GM21447 (cell line): ENCODE measurements at regions not wholly inside any gene's neighbourhood (a gene's known extent, or its start where the extent isn't known, plus 50 kb on each side); places are given as distances from the start of the nearest gene placed in this dataset.
A peak's percentile ranks its signal among the peaks of the same experiment; 100 is the strongest.

Experiments
- ATAC-seq: cut with Tn5 transposase; IDR thresholded peaks from one replicate; pipeline ENCODE4 v1.9.1; 2021; ENCODE audit not compliant: unreplicated experiment

DNA sequence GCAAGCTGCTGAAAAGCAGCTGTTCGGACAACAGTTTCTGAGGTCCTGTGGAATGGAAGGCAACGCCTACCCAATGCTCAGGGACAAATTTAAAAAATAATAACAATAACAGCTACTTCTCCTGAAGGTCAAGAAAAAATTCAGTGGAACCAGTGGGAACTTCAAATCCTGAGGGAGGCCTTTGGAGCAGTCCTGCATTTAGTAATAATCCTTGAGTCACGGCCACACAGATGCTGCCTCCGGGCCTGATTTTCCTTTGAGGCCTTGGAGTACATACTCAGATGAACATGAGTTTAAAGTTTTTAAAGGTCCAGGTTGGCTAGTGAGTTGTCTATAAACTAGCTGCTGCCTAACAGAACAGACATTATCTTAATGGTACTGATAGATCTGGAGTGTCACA is 268.0 kb downstream of the MSRB3 start:
- no peak for ATAC-seq

DNA sequence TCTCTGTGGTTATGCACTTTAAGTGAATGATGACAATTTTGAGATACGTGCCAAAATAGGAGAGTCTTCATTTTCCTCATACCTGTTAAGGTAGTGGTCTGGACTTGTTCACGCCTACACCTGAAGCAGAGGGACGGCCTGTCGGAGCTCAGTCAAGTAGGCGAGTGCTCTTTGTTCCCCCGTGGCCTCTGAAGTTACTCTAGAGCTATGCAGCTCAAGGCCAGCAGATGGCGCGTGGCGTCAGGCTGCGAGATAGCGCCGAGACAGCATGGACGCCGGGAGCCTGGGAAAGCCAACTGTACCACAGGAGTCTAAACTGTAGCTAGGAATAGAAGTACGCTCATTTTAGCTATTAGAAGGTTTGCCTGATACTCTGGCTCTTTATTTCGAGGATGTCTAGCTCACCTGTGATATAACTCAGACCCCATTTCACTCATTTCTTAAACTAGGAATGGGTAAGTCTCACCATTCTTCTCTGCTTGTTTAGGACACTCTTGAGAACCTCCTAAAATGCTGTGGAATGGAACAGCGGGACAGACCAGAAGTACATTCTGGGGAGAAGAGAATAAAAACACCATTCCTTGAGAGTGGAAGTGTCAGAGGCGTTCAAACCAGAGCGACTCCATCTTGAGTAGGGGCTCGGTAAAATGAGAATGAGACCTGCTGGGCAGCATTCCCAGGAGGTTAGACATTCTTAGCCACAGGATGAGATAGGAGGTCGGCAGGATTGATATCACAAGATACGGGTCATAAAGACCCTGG is 267.4 kb upstream of the HMGA2 start:
- peak; percentile 99 for ATAC-seq

DNA sequence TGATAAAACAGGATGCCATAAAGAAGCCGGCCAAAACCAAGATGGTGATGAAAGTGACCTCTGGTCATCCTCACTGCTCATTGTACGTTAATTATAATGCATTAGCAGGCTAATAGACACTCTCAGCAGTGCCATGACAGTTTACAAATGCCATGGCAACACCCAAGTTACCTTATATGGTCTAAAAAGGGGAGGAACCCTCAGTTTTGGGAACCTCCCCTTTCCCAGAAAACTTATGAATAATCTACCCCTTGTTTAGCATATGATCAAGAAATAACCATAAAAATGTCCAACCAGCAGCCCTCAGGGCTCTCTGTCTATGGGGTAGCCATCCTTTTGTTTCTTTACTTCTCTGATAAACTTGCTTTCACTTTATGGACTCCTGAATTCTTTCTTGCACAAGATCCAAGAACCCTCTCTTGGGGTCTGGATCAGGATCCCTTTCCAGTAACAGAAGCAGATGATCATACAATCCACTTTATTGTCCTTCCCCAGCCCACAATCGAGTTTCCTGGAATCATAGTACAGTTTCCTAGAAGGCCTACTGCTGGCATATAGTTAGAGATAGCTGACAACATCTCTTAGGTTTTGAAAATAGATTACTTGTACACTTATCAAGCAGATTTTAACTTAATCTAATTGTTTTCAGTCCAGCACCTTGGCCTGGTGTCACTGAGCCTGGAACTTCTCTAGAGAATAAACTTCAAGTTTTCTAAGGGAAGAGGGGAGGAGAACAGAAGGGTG is 266.7 kb upstream of the HMGA2 start:
- ATAC-seq = no peak

DNA sequence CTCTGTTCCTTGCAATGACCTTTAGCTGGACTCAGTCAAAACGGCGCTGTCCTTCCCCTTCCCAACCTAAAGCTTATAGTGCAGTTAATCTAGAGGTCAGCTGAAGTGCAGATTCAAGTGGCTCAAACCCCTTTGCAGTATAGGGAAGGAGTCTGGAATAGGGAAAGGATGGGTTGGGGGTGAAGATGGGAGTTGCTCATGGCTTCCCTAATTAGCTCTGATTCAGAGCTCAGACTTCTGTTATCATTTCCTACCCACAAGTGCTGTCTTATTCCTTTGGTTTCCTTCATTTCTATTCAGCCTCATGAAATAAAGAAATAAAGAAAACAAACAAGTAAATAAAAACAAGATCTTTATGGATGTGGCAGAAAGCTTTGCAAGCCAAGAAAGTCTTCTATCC is 264.0 kb upstream of the HMGA2 start:
- ATAC-seq = no peak

DNA sequence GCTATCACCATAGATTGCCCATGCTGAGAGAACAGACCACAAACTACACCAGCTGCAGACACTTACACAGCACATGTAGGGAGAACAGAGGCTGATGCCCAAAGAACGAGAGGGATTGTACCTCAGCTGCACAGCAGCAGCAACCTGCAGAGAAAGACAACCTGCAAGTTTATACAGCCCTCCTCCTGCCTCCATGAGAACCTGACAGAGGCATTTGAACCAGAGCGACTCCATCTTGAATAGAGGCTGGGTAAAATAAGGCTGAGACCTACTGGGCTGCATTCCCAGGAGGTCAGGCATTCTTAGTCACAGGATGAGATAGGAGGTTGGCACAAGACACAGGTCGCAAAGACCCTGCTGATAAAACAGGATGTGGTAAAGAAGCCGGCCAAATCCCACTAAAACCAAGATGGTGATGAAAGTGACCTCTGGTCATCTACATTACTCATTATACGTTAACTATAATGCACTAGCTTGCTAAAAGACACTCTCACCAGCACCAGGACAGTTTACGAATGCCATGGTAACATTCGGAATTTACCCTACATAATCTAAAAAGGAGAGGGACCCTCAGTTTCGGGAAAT is 262.4 kb upstream of the HMGA2 start:
- ATAC-seq = no peak

DNA sequence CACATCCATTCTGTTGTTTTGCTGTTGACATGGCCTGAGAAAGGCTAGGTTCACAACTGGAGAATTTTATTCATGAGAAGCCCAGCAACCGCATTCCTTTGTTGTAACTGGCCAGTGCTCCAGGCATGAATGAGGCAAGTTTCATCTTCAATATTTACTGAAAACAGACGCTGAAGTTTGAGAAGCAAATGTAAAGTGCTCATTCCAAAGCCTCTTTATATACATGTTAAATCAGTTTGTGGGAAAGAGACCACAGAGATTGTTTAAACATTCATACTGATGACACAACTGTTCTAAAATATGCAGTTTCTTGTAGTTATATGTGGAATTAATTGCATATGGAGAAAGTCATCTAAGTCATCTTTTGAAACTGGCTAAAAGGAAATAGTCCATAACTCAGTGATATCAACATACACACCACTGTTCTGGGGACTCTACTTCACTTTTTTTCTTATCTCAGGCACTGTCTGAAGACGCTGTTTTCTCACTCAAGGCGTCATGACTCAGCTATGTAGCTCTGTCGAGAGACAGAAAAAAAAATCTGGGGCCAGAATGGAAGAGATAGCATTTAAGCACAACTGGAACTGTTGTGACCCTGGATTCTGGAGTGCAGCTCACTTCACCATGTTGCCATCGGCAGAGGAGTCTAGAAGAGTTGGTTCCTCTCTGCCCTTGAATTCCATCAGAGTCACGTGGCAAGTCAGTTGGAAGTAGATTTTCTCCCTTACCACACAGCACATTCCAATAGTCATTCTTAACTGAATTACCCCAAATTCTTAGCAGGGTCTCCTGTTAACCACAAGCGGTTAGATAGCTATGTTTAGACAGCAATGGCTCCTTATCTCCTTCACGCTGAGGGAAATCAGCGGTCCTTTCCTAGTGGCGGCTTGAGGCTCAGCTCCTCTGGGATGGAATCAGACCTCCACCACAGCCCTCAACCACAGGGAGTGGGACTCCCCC is 258.4 kb upstream of the HMGA2 start:
- no peak for ATAC-seq

DNA sequence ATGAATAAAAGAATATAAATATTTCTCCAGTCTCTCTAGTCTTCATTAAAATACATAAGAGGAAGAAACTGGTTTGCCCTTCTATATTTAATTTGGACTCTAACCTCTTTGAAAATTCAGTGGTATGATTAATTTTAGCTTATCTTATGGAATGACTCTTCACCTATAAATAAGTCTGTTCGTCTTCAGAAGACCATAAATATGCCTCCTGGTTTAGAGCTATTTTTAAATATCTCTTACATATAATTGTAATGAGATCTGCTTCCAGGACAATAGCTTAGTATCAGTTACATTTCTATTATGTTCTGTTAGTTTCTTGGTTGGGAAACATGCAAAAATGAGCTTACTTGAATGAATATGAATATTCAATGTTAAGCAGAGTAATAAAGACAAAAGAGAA is 257.5 kb upstream of the HMGA2 start:
- no peak for ATAC-seq

DNA sequence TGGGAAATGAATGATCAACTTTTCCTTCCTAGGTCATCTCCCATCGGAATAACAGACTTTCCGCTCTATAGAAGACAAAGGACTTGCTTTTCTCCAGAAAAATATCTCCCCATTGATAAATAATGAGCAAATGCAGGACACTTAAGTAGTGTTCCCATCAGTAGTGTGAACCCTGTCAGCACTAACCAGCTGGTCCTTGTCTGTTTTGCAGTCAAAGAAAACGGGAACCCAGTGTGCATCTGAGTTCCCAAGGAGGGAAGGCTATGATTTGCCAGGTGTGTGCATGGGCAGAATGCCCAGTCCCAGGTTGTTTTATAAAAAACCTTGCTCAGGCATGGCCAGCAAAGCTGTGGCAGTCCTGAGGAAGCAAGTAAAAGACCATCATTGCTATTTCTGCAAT is 256.5 kb upstream of the HMGA2 start:
- ATAC-seq = no peak

DNA sequence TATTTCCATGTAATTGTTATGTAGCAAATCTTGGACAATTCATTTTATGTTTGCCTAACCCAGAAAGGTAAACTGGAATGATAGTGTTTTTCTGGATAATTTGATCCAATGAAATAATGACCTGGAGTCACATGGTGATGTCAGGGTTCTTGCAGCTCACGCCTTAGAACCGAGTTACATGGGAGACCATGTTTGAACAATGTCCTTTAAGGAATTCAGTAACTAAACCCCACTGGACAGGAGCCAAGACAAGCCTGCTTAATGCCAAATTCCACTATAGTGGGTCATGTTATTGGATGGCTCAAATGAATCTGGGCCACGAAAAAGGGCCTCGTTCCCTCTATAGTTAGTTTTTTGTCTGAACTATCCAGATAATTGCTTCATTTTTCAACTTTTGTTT is 255.8 kb upstream of the HMGA2 start:
- no peak for ATAC-seq

DNA sequence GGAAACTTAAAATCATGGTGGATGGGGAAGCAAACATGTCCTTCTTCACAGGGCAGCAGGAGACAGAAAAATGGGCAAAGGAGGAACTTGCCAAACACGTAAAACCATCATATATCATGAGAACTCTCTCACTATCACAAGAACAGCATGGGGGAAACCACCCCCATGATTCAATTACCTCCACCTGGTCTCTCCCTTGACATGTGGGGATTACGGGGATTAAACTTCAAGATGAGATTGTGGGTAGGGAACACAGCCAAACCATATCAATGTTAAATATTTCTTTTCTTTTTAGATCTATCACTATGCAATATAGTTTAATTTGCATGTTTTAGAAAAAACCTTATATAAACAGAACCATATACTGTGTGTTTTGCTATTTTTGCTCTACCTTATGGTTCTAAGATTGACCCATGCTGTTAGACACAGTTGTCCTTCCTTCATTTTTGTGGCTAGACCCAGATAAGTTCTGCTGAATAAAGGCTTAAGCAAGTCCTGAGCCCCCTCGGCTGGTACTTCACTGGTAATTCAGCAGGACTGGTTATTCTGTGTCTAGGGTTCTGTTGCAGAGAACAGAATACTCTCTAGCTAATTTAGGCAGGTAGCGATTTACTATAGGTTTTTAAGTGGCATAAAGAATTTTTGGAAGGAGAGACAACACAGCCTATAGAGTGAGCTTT is 253.7 kb upstream of the HMGA2 start:
- ATAC-seq = no peak

DNA sequence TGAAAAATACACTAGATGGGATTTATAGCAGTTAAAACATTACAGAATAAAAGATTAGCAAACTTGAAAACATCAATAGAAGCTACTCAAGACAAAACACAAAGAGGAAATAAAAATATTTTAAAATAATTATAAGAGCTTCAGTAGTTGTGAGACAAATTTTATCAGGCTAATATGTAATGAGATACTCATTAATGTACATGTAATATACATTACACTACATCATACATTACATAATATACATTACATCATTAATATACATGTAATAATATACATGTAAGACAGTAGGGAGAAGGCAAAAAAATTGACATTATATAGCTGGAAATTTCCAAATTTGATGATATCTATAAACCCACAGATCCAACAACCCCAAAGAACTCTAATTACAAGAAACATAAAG is 249.4 kb upstream of the HMGA2 start:
- ATAC-seq = no peak

DNA sequence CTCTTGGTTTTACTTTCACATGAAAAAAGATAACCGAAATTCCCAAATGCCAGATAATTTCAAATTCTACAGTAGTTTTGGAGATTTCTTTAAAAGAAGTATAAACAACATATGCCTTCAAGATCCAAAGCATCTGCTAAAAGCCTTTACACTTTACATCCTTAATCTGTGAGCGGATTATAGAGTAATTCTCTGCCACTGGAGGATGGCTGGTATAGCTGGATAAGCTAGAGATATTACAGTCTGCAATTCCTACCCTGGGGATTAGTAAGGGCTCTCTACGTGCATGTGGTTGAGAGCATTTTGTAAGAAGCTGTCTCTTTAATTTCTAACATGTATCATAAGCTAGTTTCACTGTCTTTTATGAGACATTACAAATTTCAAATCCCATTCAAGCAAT is 240.3 kb upstream of the HMGA2 start:
- no peak for ATAC-seq

DNA sequence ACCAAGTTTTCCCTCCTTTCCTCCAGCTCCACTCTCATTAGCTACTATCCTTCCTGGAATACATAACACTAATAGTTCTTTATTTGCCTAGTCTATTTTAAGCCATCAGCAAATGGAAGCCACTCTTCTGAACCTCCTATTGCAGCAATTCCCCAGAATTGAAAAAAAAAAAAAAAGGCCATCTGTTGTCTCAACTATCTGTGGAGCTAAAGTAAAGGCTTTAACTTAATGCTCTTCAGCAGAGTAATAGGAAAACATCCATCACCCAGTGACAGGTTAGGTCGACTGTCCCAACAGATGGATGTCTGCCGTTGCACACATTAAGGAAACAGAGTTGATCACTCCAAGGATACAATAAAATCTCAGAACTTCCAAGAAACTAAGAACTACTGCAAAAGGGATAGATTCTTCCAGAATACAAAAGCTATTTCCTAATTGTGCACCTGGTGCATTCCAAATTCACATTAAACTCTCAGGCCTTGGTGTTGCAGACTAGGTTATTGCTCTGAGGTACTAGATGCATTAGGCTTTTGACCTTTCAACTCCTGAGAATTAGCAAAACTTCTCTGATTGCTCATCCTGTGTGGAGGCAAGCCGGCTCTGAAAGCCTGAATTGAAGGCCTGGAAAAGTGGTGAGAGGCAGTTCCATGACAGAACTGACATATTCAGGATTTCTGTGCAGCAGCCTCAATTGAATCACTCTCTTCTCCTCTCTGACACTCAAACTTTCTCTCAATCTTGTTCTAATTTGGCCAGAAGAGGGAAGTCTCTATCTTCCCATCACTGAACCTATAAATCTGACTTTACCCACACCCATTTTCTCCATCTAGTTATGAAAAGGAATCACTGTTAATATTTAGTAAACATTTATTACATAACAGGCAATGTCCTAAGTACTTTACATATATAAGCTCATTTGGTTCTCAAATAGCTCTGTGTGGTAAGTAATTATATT is 238.4 kb upstream of the HMGA2 start:
- no peak for ATAC-seq

DNA sequence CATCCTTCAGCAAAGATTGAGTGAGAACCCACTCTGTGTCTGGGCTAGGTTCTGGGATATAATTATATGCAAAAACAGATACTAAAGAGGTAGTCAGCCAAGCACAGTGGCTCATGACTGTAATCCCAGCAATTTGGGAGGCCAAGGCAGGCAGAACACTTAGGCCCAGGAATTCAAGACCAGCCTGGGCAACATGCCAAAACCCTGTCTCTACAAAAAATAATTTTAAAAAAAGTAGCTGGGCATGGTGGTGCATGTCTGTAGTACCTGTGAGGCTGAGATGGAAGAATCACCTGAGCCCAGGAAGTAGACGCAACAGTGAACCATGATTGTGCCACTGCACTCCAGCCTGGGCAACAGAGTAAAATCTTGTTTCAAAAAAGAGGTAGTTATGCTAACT is 237.5 kb upstream of the HMGA2 start:
- ATAC-seq = no peak

DNA sequence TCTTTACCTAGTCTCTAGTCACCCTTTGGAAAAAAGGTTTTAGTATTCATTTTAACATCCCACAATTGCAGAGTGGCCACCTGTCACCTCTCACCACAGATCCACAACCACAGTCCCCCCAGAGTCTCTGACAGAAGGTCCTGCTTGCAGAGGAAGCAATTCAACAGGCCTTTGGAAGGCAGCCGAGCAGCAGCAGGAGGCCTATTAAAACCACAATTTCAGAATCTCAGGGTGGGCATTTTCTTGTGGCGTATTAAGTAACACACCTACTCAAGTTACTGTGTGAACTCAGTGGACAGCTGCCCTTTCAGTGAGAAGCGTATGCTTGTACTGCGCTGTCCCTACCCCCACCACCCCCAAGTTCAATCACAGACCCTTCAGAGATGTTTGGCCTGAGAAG is 234.0 kb upstream of the HMGA2 start:
- ATAC-seq = no peak

DNA sequence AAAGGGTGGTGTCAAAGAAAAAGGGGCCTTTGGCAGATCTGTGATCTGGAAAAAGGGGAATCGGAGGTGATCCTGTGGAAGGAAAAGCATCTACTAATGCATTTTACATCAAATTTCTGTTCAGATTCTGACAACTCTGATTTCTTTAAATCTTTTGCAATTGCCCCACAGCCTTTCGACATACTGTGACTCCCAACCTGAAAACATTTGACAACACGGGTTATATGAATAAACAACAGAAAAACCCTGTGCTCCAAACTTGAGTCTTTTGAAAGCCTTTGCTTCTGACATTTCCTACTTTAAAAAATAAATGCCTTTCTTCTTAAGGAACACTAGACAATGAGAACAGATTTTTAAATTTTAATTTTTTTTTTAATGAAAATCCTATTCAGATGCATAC is 231.9 kb upstream of the HMGA2 start:
- ATAC-seq = no peak

DNA sequence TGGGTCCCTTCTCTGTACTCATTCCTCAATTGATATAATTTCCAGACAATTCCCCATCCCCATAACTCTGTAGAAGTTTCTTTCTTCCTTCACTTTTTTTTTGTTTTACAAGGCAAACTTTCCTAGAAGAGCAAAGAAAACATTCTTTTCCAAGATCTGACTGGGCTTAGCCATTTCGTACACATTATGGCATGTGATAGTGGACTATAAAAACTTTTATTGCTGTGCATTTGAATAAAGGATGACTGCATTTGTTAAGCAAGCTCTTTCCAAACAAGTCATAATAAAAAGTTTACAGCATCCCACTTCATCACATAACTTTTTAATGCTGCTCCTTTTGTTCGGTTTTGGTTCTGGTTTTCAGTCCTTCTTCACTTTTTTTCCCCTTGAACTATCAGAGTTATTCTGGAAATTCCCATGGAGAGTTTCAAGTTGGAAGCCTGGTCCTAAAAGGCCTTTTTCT is 231.0 kb upstream of the HMGA2 start:
- ATAC-seq = no peak

DNA sequence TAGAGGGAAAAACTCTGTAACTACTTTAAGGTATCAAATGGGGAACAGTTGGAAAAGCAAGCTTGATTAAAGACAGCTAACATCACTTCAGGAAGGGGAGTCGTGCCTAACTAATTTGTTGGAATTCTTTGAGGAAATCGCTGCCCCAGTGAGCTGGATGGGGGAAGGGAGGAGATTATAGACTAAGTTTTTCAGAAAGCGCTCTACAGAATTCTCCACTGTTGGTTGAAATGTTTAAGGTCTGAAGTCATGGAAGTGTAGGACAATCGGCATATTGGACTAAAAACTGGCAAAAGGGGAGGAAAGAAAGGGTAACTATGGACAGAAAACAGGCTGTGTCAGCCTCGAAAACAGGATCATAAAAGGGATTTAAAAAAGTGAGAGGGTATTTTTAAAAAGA is 229.9 kb upstream of the HMGA2 start:
- ATAC-seq = no peak

DNA sequence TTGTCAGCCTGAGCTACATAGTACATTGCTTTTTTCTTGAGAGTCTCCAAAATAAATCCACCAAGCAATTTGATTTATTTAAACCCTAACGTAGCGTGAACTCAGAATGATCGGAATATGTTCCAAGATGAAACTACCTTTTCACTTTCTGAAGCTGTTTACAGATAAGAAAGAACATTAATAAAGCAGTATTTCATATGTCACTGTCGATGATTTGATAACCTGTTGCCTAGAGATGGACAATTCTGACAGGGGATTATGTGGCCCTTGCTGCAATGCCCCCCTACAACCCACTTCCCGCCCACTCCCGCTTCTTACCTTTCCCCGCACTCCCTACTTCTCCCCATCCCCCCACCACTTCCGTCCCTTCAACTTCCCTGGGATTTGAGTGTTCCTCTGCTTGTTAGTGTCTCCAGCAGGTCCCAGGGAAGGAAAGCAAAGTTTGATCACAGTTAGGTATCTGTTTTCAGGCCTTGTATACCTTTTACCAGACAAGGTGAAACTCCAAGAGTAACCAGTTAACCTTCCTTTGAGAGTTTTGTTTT is 229.2 kb upstream of the HMGA2 start:
- ATAC-seq = no peak
